ENCODE measurements at regions not wholly inside any gene's neighbourhood (a gene's known extent, or its start where the extent isn't known, plus 50 kb on each side); places are given as distances from the start of the nearest gene placed in this dataset.

GRCh38 chr3:146746190-146746589 lies 141.0 kb upstream of the PLSCR5 start:
- DNase-seq (ENCODE audit: low spot score): no peak
- TF ChIP-seq, protein P1, sequence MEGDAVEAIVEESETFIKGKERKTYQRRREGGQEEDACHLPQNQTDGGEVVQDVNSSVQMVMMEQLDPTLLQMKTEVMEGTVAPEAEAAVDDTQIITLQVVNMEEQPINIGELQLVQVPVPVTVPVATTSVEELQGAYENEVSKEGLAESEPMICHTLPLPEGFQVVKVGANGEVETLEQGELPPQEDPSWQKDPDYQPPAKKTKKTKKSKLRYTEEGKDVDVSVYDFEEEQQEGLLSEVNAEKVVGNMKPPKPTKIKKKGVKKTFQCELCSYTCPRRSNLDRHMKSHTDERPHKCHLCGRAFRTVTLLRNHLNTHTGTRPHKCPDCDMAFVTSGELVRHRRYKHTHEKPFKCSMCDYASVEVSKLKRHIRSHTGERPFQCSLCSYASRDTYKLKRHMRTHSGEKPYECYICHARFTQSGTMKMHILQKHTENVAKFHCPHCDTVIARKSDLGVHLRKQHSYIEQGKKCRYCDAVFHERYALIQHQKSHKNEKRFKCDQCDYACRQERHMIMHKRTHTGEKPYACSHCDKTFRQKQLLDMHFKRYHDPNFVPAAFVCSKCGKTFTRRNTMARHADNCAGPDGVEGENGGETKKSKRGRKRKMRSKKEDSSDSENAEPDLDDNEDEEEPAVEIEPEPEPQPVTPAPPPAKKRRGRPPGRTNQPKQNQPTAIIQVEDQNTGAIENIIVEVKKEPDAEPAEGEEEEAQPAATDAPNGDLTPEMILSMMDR (IDR thresholded peaks at IDR 0.05; ENCODE audit: extremely low read depth, missing control alignments): no peak

DNA sequence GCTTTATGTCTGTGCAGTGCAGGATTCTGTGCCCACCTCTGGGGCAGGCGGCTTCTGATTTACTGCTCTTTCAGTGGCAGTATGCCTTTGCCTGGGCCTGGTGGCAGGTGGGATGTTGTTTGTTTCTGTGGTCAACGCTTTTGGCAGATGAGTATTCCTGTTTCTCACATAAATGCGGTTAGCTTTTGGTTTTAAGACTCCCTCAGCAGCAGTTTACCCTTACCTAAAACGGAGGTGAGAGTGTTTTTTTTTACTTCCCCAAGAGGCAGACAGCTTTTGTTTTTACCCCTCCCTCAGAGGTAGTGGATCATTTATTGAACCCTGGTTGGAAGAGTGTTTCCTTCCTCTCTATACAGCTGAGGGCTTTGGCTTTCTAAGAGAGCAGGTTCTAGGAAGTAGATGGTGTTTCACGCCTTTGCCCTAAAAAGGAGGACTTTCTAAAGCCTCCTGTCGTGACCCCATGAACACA lies 134.1 kb upstream of the PLSCR5 start:
- TF ChIP-seq, protein P1 (IDR thresholded peaks at IDR 0.05; ENCODE audit: extremely low read depth, missing control alignments): no peak
- no peak for DNase-seq (ENCODE audit: low spot score)

GRCh38 chr3:146732325-146732724 lies 127.2 kb upstream of the PLSCR5 start:
- TF ChIP-seq, protein P1 (IDR thresholded peaks at IDR 0.05; ENCODE audit: extremely low read depth, missing control alignments): no peak

GRCh38 chr3:146715170-146715569 lies 110.0 kb upstream of the PLSCR5 start:
- TF ChIP-seq, protein P1 (IDR thresholded peaks at IDR 0.05; ENCODE audit: extremely low read depth, missing control alignments): no peak

More at GRCh38 chr3:146732325-146732724, 127.2 kb upstream of the PLSCR5 start:
- DNase-seq (ENCODE audit: low spot score): no peak

DNA sequence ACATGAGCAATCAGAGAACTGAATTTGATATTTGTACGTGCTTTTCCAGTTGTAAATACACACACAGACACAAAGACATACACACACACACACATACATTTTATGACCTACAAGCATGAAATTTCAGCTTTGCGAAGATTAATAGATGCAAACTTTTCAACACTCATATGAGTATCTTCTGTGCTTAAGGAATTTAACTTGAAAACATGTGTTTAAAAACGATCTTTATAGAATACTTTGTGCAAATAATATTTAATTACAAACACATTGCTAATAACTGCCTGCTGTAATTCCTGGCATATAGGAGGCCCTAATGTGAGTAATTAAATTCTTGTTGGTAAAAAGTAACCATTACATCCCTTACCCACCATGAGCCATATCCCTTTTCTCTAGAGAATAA lies 107.7 kb upstream of the PLSCR5 start:
- no peak for DNase-seq (ENCODE audit: low spot score)
- TF ChIP-seq, protein P1 (IDR thresholded peaks at IDR 0.05; ENCODE audit: extremely low read depth, missing control alignments): no peak

More at GRCh38 chr3:146715170-146715569, 110.0 kb upstream of the PLSCR5 start:
- no peak for DNase-seq (ENCODE audit: low spot score)

DNA sequence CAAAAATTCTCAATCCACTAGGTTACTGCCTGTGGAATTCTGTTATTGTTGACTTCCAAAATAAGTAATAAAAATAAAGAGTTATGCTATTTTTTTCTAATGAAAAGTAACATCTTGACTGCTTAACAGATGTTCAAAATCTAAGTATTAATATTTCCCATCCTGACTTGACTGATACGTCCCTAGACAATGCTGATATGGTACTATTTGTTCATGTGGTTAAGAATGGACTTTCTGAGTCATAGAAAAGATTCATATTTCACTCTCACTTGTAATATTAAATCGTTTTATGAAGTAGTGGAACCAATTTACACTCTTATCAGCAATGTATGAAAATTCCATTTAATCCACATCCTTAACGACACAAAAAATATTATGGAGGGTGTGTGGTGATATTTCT lies 104.8 kb upstream of the PLSCR5 start:
- no peak for DNase-seq (ENCODE audit: low spot score)
- TF ChIP-seq, protein P1 (IDR thresholded peaks at IDR 0.05; ENCODE audit: extremely low read depth, missing control alignments): no peak

DNA sequence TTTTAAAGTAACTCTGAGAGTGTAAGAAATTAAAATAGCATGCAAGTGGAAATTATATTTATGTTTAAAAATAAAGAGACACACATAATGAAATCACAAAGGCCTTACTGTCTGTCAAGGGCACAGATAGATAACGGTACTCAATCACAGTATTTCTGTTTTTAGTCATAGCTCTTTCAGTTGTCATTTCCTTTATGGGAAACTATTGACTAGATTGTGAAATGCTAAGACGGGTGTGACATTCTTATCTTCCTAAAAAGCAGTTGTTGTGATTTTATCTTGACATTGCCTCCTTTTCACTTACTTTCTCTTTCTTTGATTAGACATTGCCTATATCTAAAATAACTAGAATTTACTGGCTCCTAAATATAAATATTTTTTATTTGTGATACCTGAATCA lies 100.1 kb upstream of the PLSCR5 start:
- TF ChIP-seq, protein P1 (IDR thresholded peaks at IDR 0.05; ENCODE audit: extremely low read depth, missing control alignments): no peak
- DNase-seq (ENCODE audit: low spot score): peak; percentile 6
